GM12878 (cell line): ENCODE measurements at regions not wholly inside any gene's neighbourhood (a gene's known extent, or its start where the extent isn't known, plus 50 kb on each side); places are given as distances from the start of the nearest gene placed in this dataset.

ENCODE experiments used
- ATAC-seq: fragments of 200-7000 bp; cut with Tn5 transposase; 3 replicates; pipeline ENCODE4 v1.9.1; 2020; ENCODE audit warnings: mild to moderate bottlenecking, moderate library complexity
- BruUV-seq: library from RNA; stranded (reverse); fragments of 400-500 nt; replicated peaks from 2 replicates; lab custom pipeline; 2021; lab: Mats Ljungman, UMichigan
- CTCF ChIA-PET: fragments of 300-600 bp; sonication (Branson Sonifier 250); formaldehyde crosslinking; extraction: SDS; loops from one replicate; lab custom pipeline; 2021; ENCODE audit warnings: inconsistent platforms; lab: Yijun Ruan, JAX
- POLR2A ChIA-PET: fragments of 350-600 bp; formaldehyde crosslinking; extraction: SDS; loops from one replicate; lab custom pipeline; 2021; ENCODE audit warnings: inconsistent platforms; lab: Charles Lee
- RAD21 ChIA-PET: fragments of 300-600 bp; sonication (Branson Sonifier 250); formaldehyde crosslinking; loops from one replicate; lab custom pipeline; 2023; ENCODE audit warnings: antibody characterized with exemption; ENCODE audit not compliant: unreplicated experiment; lab: Charles Lee
- SMC1A ChIA-PET: fragments of 300-600 bp; sonication (Branson Sonifier 250); formaldehyde crosslinking; loops from one replicate; lab custom pipeline; 2023; ENCODE audit not compliant: unreplicated experiment, uncharacterized antibody; lab: Charles Lee
- DNase-seq: peaks from one replicate; pipeline ENCODE4 v3.0.0-alpha.2; 2011; ENCODE audit warnings: low read depth, low spot score
- FAIRE-seq: peaks from 3 replicates; lab custom pipeline; 2011; peaks lifted over from hg19 to GRCh38; lab: Jason Lieb, UNC
- H2AFZ ChIP-seq: 2 replicates; pipeline ENCODE4 v1.6.0; 2011; ENCODE audit warnings: low read depth, low read length, control low read depth; ENCODE audit not compliant: control insufficient read depth
- H3K27ac ChIP-seq: 2 replicates; pipeline ENCODE4 v1.5.1; 2011; ENCODE audit warnings: control low read depth; ENCODE audit not compliant: control insufficient read depth, insufficient read depth
- H3K27me3 ChIP-seq, 2 experiments: replicated peaks in 1 of 2; 2 replicates each; pipeline versions ENCODE4 v1.6.0 to v1.6.1; 2011; ENCODE audit warnings: low read length in 1 of 2; ENCODE audit not compliant: control insufficient read depth in 2 of 2, insufficient read depth in 2 of 2
- H3K36me3 ChIP-seq, 2 experiments: 2 replicates each; pipeline ENCODE4 v1.5.1; 2011; ENCODE audit warnings: low read length in 1 of 2; ENCODE audit not compliant: control insufficient read depth in 2 of 2, insufficient read depth in 2 of 2
- H3K4me1 ChIP-seq: 2 replicates; pipeline ENCODE4 v1.6.1; 2011; ENCODE audit warnings: mild to moderate bottlenecking, low read length, moderate library complexity, mixed read lengths; ENCODE audit not compliant: control insufficient read depth, insufficient read depth
- H3K4me2 ChIP-seq: 2 replicates; pipeline ENCODE4 v1.6.0; 2011; ENCODE audit warnings: control low read depth; ENCODE audit not compliant: control insufficient read depth, insufficient read depth
- H3K4me3 ChIP-seq: fragments of 200-600 bp; sonication (generic); 2 replicates; pipeline ENCODE4 v1.5.1; 2016
- H3K79me2 ChIP-seq: 2 replicates; pipeline ENCODE4 v1.6.0; 2011; ENCODE audit warnings: low read length; ENCODE audit not compliant: control insufficient read depth, insufficient read depth
- H3K9ac ChIP-seq: 2 replicates; pipeline ENCODE4 v1.8.0; 2011; ENCODE audit warnings: low read length, control low read depth, mixed read lengths; ENCODE audit not compliant: control insufficient read depth, insufficient read depth
- H3K9me3 ChIP-seq: replicated peaks from 3 replicates; pipeline ENCODE4 v1.5.1; 2011; ENCODE audit warnings: mild to moderate bottlenecking, low read length; ENCODE audit not compliant: control insufficient read depth, insufficient read depth
- H4K20me1 ChIP-seq: 2 replicates; pipeline ENCODE4 v1.6.0; 2011; ENCODE audit not compliant: control insufficient read depth, insufficient read depth
- CHD2 ChIP-seq: IDR thresholded peaks from 2 replicates; pipeline ENCODE4 v1.6.1; 2011; ENCODE audit warnings: low read depth, low read length, improper control_type of control experiment, borderline replicate concordance
- EGR1 ChIP-seq, 2 experiments: IDR thresholded peaks; 1 replicate in 1 of 2; 2 replicates in 1 of 2; pipeline ENCODE4 v1.6.1; 2011 to 2012; ENCODE audit warnings: low read depth in 2 of 2, low read length in 2 of 2, borderline replicate concordance in 1 of 2, mild to moderate bottlenecking in 1 of 2, moderate library complexity in 1 of 2
- MEF2B ChIP-seq: fragments of 450-650 bp; IDR thresholded peaks from 2 replicates; pipeline ENCODE4 v1.6.1; 2018; ENCODE audit warnings: mild to moderate bottlenecking, moderate library complexity; ENCODE audit not compliant: partially characterized antibody, poor library complexity, severe bottlenecking
- PAX8 ChIP-seq: fragments of 450-650 bp; IDR thresholded peaks from 2 replicates; pipeline ENCODE4 v1.6.1; 2017; ENCODE audit warnings: mild to moderate bottlenecking, moderate library complexity
- TAF1 ChIP-seq: IDR thresholded peaks from 2 replicates; pipeline ENCODE4 v1.6.1; 2011; ENCODE audit warnings: mild to moderate bottlenecking, low read depth, low read length, borderline replicate concordance
- WGBS: methylation state at CpG from one replicate; pipeline ENCODE4 v1.1.6; 2016; ENCODE audit warnings: low lambda C conversion rate; ENCODE audit not compliant: insufficient replicate concordance, insufficient coverage; ENCODE audit errors: missing lambda C conversion rate; 5-methylcytosine and 5-hydroxymethylcytosine counted together
- in situ Hi-C: fragments of 300-500 bp; cut with MboI; formaldehyde crosslinking; loops from 9 replicates; pipeline ENCODE4 v1.14.3; 2018; ENCODE audit warnings: mixed read lengths
- intact Hi-C: fragments of 100-400 bp; cut with micrococcal nuclease; formaldehyde crosslinking; loops from one replicate; pipeline ENCODE4 v1.14.2; 2022; ENCODE audit not compliant: unreplicated experiment
- TF ChIP-seq, protein P1 (sequence below): IDR thresholded peaks from 2 replicates; pipeline ENCODE4 v1.6.1; 2012; ENCODE audit warnings: mild to moderate bottlenecking, low read depth, low read length
- TF ChIP-seq, protein P2 (sequence below): fragments of 450-650 bp; IDR thresholded peaks from 2 replicates; pipeline ENCODE4 v1.6.1; 2017; ENCODE audit warnings: mild to moderate bottlenecking

DNA sequence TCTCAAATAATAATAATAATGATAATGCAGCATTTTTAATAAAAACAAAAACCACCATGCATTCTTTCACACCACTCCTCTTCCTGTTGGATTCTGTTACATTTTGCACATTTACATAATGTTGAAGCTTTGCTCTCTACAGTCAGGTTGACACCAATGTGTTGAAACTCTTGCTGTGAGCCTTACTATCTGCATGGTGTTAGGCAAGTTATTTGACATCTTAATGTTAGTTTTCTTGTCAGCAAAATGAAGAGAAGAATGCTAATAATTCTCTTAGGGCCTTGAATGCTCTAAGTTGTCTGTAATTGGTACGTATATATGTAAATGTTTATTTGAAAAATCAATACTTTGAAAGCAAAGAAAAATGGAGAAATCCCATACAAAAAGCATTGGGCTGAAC lies 525.5 kb upstream of the PTGER4 start:
- SMC1A ChIA-PET: no interaction called here
- Histone ChIP-seq H3K9me3 (no peaks in the 10 kb centered on the region), H4K20me1 (no peaks in the 10 kb centered on the region), H2AFZ (no peak overlapping the region), H3K4me3 (no peak overlapping the region), H3K36me3 (no peaks in the 10 kb centered on the region), H3K79me2 (no peaks in the 10 kb centered on the region), H3K4me2 (no peak overlapping the region), H3K4me1 (no peaks in the 10 kb centered on the region), H3K27me3 (no peaks in the 10 kb centered on the region), H3K27ac (no peak overlapping the region), H3K9ac (no peak overlapping the region)
- ATAC-seq (no peak), FAIRE-seq (no peak), DNase-seq (no peak)
- TF ChIP-seq, protein P1, sequence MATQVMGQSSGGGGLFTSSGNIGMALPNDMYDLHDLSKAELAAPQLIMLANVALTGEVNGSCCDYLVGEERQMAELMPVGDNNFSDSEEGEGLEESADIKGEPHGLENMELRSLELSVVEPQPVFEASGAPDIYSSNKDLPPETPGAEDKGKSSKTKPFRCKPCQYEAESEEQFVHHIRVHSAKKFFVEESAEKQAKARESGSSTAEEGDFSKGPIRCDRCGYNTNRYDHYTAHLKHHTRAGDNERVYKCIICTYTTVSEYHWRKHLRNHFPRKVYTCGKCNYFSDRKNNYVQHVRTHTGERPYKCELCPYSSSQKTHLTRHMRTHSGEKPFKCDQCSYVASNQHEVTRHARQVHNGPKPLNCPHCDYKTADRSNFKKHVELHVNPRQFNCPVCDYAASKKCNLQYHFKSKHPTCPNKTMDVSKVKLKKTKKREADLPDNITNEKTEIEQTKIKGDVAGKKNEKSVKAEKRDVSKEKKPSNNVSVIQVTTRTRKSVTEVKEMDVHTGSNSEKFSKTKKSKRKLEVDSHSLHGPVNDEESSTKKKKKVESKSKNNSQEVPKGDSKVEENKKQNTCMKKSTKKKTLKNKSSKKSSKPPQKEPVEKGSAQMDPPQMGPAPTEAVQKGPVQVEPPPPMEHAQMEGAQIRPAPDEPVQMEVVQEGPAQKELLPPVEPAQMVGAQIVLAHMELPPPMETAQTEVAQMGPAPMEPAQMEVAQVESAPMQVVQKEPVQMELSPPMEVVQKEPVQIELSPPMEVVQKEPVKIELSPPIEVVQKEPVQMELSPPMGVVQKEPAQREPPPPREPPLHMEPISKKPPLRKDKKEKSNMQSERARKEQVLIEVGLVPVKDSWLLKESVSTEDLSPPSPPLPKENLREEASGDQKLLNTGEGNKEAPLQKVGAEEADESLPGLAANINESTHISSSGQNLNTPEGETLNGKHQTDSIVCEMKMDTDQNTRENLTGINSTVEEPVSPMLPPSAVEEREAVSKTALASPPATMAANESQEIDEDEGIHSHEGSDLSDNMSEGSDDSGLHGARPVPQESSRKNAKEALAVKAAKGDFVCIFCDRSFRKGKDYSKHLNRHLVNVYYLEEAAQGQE: no peak
- TF ChIP-seq PAX8 (no peak), TAF1 (no peak), CHD2 (no peak), EGR1 (IDR thresholded peaks at IDR 0.05; ENCODE audit: borderline replicate concordance in 1 of 2, low read depth in 2 of 2, low read length in 2 of 2) (no peak), MEF2B (no peak)
- TF ChIP-seq, protein P2, sequence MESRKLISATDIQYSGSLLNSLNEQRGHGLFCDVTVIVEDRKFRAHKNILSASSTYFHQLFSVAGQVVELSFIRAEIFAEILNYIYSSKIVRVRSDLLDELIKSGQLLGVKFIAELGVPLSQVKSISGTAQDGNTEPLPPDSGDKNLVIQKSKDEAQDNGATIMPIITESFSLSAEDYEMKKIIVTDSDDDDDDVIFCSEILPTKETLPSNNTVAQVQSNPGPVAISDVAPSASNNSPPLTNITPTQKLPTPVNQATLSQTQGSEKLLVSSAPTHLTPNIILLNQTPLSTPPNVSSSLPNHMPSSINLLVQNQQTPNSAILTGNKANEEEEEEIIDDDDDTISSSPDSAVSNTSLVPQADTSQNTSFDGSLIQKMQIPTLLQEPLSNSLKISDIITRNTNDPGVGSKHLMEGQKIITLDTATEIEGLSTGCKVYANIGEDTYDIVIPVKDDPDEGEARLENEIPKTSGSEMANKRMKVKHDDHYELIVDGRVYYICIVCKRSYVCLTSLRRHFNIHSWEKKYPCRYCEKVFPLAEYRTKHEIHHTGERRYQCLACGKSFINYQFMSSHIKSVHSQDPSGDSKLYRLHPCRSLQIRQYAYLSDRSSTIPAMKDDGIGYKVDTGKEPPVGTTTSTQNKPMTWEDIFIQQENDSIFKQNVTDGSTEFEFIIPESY: no peak
- CTCF ChIA-PET: no interaction called here
- BruUV-seq: no TSS peak
- intact Hi-C loops (no loop called here), in situ Hi-C loops (no loop called here)
- RAD21 ChIA-PET: no interaction called here
- 79% methylated on average over 1 of the region's 1 CpG for WGBS
- POLR2A ChIA-PET: no interaction called here
